Spleen (tissue), 7 donors: ENCODE measurements at regions not wholly inside any gene's neighbourhood (a gene's known extent, or its start where the extent isn't known, plus 50 kb on each side); places are given as distances from the start of the nearest gene placed in this dataset.

ENCODE experiments used
- POLR2A ChIP-seq, 3 donors: fragments of 450-650 bp; IDR thresholded peaks; one replicate each; pipeline ENCODE4 v1.5.1; 2017; ENCODE audit warnings: antibody characterized with exemption in 3 of 3, mild to moderate bottlenecking in 1 of 3
- POLR2AphosphoS5 ChIP-seq, 3 donors: sonication (generic); formaldehyde crosslinking; IDR thresholded peaks; one replicate each; pipeline ENCODE4 v1.5.1; 2017; ENCODE audit warnings: antibody characterized with exemption in 3 of 3
- TF ChIP-seq, protein P1 (sequence below), 11 experiments: fragments of 200-600 bp in 7 of 11; fragments of 450-650 bp in 4 of 11; sonication (generic) in 4 of 11; IDR thresholded peaks in 8 of 11; conservative IDR thresholded peaks in 3 of 11; 1 replicate in 7 of 11; 2 replicates in 4 of 11; pipeline versions ENCODE4 v1.4.0 to v1.8.0; 2016 to 2021; ENCODE audit warnings: antibody characterized with exemption in 11 of 11, inconsistent platforms in 4 of 11, mild to moderate bottlenecking in 1 of 11
- donor health status: DM: no; HTN: no; CAD: no; lungs with moderate emphysema.
- donor health status: DM: no; HTN: no; CAD: no.
- donor health status: DM: no; HTN: no; CAD: no.

DNA sequence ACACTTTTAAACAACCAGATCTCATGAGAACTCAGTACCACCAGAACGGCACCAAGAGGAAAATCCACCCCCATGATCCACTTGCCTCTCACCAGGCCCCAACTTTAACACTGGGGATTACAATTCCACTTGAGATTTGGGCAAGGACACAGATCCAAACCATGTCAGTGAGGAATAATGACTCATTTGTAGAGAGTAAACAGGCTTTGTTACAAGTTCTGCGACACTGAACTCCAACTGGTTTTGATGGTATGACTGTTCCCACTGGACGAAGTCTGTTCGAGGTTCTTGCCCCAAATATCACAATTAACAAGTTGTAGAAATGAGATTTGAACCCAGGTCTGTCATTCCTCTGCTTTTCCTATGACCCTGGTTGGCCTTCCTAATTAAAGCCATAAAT lies 718.1 kb upstream of the ID2 start:
- TF ChIP-seq, protein P1, sequence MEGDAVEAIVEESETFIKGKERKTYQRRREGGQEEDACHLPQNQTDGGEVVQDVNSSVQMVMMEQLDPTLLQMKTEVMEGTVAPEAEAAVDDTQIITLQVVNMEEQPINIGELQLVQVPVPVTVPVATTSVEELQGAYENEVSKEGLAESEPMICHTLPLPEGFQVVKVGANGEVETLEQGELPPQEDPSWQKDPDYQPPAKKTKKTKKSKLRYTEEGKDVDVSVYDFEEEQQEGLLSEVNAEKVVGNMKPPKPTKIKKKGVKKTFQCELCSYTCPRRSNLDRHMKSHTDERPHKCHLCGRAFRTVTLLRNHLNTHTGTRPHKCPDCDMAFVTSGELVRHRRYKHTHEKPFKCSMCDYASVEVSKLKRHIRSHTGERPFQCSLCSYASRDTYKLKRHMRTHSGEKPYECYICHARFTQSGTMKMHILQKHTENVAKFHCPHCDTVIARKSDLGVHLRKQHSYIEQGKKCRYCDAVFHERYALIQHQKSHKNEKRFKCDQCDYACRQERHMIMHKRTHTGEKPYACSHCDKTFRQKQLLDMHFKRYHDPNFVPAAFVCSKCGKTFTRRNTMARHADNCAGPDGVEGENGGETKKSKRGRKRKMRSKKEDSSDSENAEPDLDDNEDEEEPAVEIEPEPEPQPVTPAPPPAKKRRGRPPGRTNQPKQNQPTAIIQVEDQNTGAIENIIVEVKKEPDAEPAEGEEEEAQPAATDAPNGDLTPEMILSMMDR (IDR thresholded peaks at IDR 0.05 in 8 of 11, conservative IDR thresholded peaks at IDR 0.05 in 3 of 11): no peak
- TF ChIP-seq POLR2A (IDR thresholded peaks at IDR 0.05) (no peak), POLR2AphosphoS5 (IDR thresholded peaks at IDR 0.05) (no peak)
